ENCODE measurements at regions not wholly inside any gene's neighbourhood (a gene's known extent, or its start where the extent isn't known, plus 50 kb on each side); places are given as distances from the start of the nearest gene placed in this dataset.
"Not testable (repeated sequence)": the region's sequence is repeated elsewhere in the genome, so short reads cannot be mapped to it uniquely, and the experiment has no call there.

- TF ChIP-seq, protein P1, sequence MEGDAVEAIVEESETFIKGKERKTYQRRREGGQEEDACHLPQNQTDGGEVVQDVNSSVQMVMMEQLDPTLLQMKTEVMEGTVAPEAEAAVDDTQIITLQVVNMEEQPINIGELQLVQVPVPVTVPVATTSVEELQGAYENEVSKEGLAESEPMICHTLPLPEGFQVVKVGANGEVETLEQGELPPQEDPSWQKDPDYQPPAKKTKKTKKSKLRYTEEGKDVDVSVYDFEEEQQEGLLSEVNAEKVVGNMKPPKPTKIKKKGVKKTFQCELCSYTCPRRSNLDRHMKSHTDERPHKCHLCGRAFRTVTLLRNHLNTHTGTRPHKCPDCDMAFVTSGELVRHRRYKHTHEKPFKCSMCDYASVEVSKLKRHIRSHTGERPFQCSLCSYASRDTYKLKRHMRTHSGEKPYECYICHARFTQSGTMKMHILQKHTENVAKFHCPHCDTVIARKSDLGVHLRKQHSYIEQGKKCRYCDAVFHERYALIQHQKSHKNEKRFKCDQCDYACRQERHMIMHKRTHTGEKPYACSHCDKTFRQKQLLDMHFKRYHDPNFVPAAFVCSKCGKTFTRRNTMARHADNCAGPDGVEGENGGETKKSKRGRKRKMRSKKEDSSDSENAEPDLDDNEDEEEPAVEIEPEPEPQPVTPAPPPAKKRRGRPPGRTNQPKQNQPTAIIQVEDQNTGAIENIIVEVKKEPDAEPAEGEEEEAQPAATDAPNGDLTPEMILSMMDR (conservative IDR thresholded peaks at IDR 0.05): not testable (repeated sequence)
- not testable (repeated sequence) for TF ChIP-seq EZH2 (IDR thresholded peaks at IDR 0.05; ENCODE audit: low read depth)
Measured at GRCh38 chr1:222977294-222977693, 162.5 kb downstream of the DISP1 start.

Measured in PC-9 (cell line).